HUES48 (cell line): ENCODE measurements at regions not wholly inside any gene's neighbourhood (a gene's known extent, or its start where the extent isn't known, plus 50 kb on each side); places are given as distances from the start of the nearest gene placed in this dataset.
"Not testable (repeated sequence)": the region's sequence is repeated elsewhere in the genome, so short reads cannot be mapped to it uniquely, and the experiment has no call there.

Experiments used
- H3K27ac ChIP-seq: one replicate; pipeline ENCODE4 v1.7.0; 2013; ENCODE audit warnings: low read depth, low read length, inconsistent platforms
- H3K27me3 ChIP-seq: 2 replicates; pipeline ENCODE4 v1.6.1; 2013; ENCODE audit warnings: mild to moderate bottlenecking, low read length; ENCODE audit not compliant: control insufficient read depth, insufficient read depth
- H3K36me3 ChIP-seq: 2 replicates; pipeline ENCODE4 v1.6.1; 2013; ENCODE audit warnings: low read length; ENCODE audit not compliant: control insufficient read depth, insufficient read depth
- H3K4me1 ChIP-seq: 2 replicates; pipeline ENCODE4 v1.6.1; 2013; ENCODE audit warnings: mild to moderate bottlenecking, low read length; ENCODE audit not compliant: control insufficient read depth, insufficient read depth
- H3K4me3 ChIP-seq: 2 replicates; pipeline ENCODE4 v1.5.1; 2013; ENCODE audit warnings: mild to moderate bottlenecking, low read depth, low read length
- H3K9ac ChIP-seq: 2 replicates; pipeline ENCODE4 v1.6.1; 2013; ENCODE audit warnings: mild to moderate bottlenecking, low read depth, low read length, moderate library complexity
- H3K9me3 ChIP-seq: 2 replicates; pipeline ENCODE4 v1.6.1; 2013; ENCODE audit warnings: low read length; ENCODE audit not compliant: control insufficient read depth, insufficient read depth

- Histone ChIP-seq H3K4me3 (no peak overlapping the region), H3K9ac (no peak overlapping the region), H3K27ac (no peak overlapping the region), H3K4me1 (no peaks in the 10 kb centered on the region), H3K27me3 (no peaks in the 10 kb centered on the region), H3K9me3 (no peaks in the 10 kb centered on the region), H3K36me3 (no peaks in the 10 kb centered on the region)
Measured at GRCh38 chr13:107608736-107609135, 606.6 kb downstream of the LIG4 start.

GRCh38 chr13:107600971-107601370 is 614.4 kb downstream of the LIG4 start:
- no peak overlapping the region for H3K9ac ChIP-seq
- H3K27me3 ChIP-seq: no peaks in the 10 kb centered on the region
- H3K27ac ChIP-seq: no peak overlapping the region
- H3K9me3 ChIP-seq: no peaks in the 10 kb centered on the region
- no peaks in the 10 kb centered on the region for H3K4me1 ChIP-seq
- H3K36me3 ChIP-seq: no peaks in the 10 kb centered on the region
- H3K4me3 ChIP-seq: no peak overlapping the region

- H3K9ac ChIP-seq, H3K9me3 ChIP-seq, H3K4me1 ChIP-seq, H3K27me3 ChIP-seq, H3K27ac ChIP-seq, H3K36me3 ChIP-seq, H3K4me3 ChIP-seq: not testable (repeated sequence)
Measured at GRCh38 chr13:107596306-107596705, 619.0 kb downstream of the LIG4 start.

GRCh38 chr13:107590556-107590955 is 624.8 kb downstream of the LIG4 start:
- no peaks in the 10 kb centered on the region for H3K4me1 ChIP-seq
- H3K9me3 ChIP-seq: no peaks in the 10 kb centered on the region
- H3K4me3 ChIP-seq: no peak overlapping the region
- H3K27ac ChIP-seq: no peak overlapping the region
- no peaks in the 10 kb centered on the region for H3K36me3 ChIP-seq
- no peak overlapping the region for H3K9ac ChIP-seq
- no peaks in the 10 kb centered on the region for H3K27me3 ChIP-seq

GRCh38 chr13:107587681-107588080 is 627.7 kb downstream of the LIG4 start:
- no peaks in the 10 kb centered on the region for H3K36me3 ChIP-seq
- no peaks in the 10 kb centered on the region for H3K9me3 ChIP-seq
- H3K4me1 ChIP-seq: no peaks in the 10 kb centered on the region
- no peak overlapping the region for H3K27ac ChIP-seq
- H3K27me3 ChIP-seq: peaks cover 24% of the 10 kb centered on the region
- no peak overlapping the region for H3K4me3 ChIP-seq
- no peak overlapping the region for H3K9ac ChIP-seq

GRCh38 chr13:107586216-107586615 is 629.1 kb downstream of the LIG4 start:
- Histone ChIP-seq H3K27me3 (peaks cover 38% of the 10 kb centered on the region), H3K27ac (no peak overlapping the region), H3K9me3 (no peaks in the 10 kb centered on the region), H3K36me3 (no peaks in the 10 kb centered on the region), H3K4me1 (0 out of 2 replicates have a peak, but pooled peaks cover 4% of the 10 kb centered on the region), H3K9ac (no peak overlapping the region), H3K4me3 (no peak overlapping the region)

- Histone ChIP-seq H3K27ac (no peak overlapping the region), H3K36me3 (no peaks in the 10 kb centered on the region), H3K4me3 (no peak overlapping the region), H3K27me3 (peaks cover 44% of the 10 kb centered on the region), H3K9me3 (no peaks in the 10 kb centered on the region), H3K4me1 (peaks cover 9% of the 10 kb centered on the region; the same call in 1 of the 2 replicates), H3K9ac (no peak overlapping the region)
Measured at GRCh38 chr13:107585469-107586180, 629.7 kb downstream of the LIG4 start.

- Histone ChIP-seq H3K4me1 (peaks cover 12% of the 10 kb centered on the region; the same call in 1 of the 2 replicates), H3K27ac (no peak overlapping the region), H3K4me3 (no peak overlapping the region), H3K9me3 (no peaks in the 10 kb centered on the region), H3K27me3 (peaks cover 74% of the 10 kb centered on the region), H3K36me3 (no peaks in the 10 kb centered on the region), H3K9ac (no peak overlapping the region)
Measured at GRCh38 chr13:107582171-107582570, 633.2 kb downstream of the LIG4 start.

- H3K27me3 ChIP-seq: peaks cover 87% of the 10 kb centered on the region
- H3K36me3 ChIP-seq: no peaks in the 10 kb centered on the region
- no peaks in the 10 kb centered on the region for H3K9me3 ChIP-seq
- peak overlapping the region; percentile 18 for H3K27ac ChIP-seq
- H3K9ac ChIP-seq: no peak overlapping the region
- H3K4me3 ChIP-seq: no peak overlapping the region
- peaks cover 20% of the 10 kb centered on the region for H3K4me1 ChIP-seq
Measured at GRCh38 chr13:107580741-107581412, 634.5 kb downstream of the LIG4 start.

- H3K36me3 ChIP-seq: no peaks in the 10 kb centered on the region
- H3K4me3 ChIP-seq: no peak overlapping the region
- H3K27me3 ChIP-seq: peaks cover 82% of the 10 kb centered on the region
- H3K27ac ChIP-seq: no peak overlapping the region
- H3K4me1 ChIP-seq: peaks cover 37% of the 10 kb centered on the region
- no peaks in the 10 kb centered on the region for H3K9me3 ChIP-seq
- H3K9ac ChIP-seq: no peak overlapping the region
Measured at GRCh38 chr13:107576430-107576829, 638.9 kb downstream of the LIG4 start.

GRCh38 chr13:107574517-107575210 is 640.7 kb downstream of the LIG4 start:
- Histone ChIP-seq H3K27ac (peak overlapping the region; percentile 17), H3K9ac (no peak overlapping the region), H3K27me3 (peaks cover 67% of the 10 kb centered on the region), H3K4me3 (0 out of 2 replicates have a peak overlapping the region, but pooled peaks have one; percentile 20), H3K9me3 (no peaks in the 10 kb centered on the region), H3K36me3 (no peaks in the 10 kb centered on the region), H3K4me1 (peaks cover 27% of the 10 kb centered on the region)
